CD4-positive, alpha-beta T cell (primary cell): ENCODE measurements at regions not wholly inside any gene's neighbourhood (a gene's known extent, or its start where the extent isn't known, plus 50 kb on each side); places are given as distances from the start of the nearest gene placed in this dataset.

ENCODE experiments used
- ATAC-seq: fragments of 200-7000 bp; cut with Tn5 transposase; one replicate; pipeline ENCODE4 v1.10.0; 2022; ENCODE audit warnings: mild to moderate bottlenecking; ENCODE audit not compliant: poor library complexity
- CTCF ChIA-PET: fragments of 350-600 bp; sonication (Branson Sonifier 250); formaldehyde crosslinking; loops from one replicate; lab custom pipeline; 2021; ENCODE audit warnings: antibody characterized with exemption, inconsistent platforms; lab: Charles Lee
- POLR2A ChIA-PET: fragments of 350-600 bp; sonication (Branson Sonifier 250); formaldehyde crosslinking; loops from one replicate; lab custom pipeline; 2021; ENCODE audit warnings: antibody characterized with exemption, inconsistent platforms; lab: Charles Lee
- DNase-seq, 14 experiments: peaks; one replicate each; pipeline ENCODE4 v3.0.0-alpha.2; 2013 to 2020; ENCODE audit warnings: mixed read lengths in 2 of 14
- H3K27ac ChIP-seq, 2 donors: one replicate each; pipeline versions ENCODE4 v1.5.1 to v1.7.0; 2013; ENCODE audit warnings: low read length in 2 of 2, low read depth in 1 of 2, mild to moderate bottlenecking in 1 of 2
- H3K27me3 ChIP-seq, 2 experiments: 1 replicate in 1 of 2; 2 replicates in 1 of 2; pipeline versions ENCODE4 v1.6.1 to v1.7.0; 2013; ENCODE audit warnings: low read length in 2 of 2, control low read depth in 1 of 2, mild to moderate bottlenecking in 1 of 2, moderate library complexity in 1 of 2; ENCODE audit not compliant: insufficient read depth in 2 of 2, control insufficient read depth in 1 of 2
- H3K36me3 ChIP-seq: one replicate; pipeline ENCODE4 v1.6.1; 2013; ENCODE audit warnings: low read length, control low read depth; ENCODE audit not compliant: insufficient read depth
- H3K4me1 ChIP-seq: one replicate; pipeline ENCODE4 v1.6.1; 2013; ENCODE audit warnings: low read length, control low read depth; ENCODE audit not compliant: insufficient read depth
- H3K4me3 ChIP-seq: one replicate; pipeline ENCODE4 v1.5.1; 2013; ENCODE audit warnings: mild to moderate bottlenecking, low read length, moderate library complexity
- H3K9me3 ChIP-seq, 2 experiments: 1 replicate in 1 of 2; 2 replicates in 1 of 2; pipeline versions ENCODE4 v1.6.1 to v1.7.0; 2013; ENCODE audit warnings: low read length in 2 of 2, mild to moderate bottlenecking in 2 of 2, control low read depth in 1 of 2, moderate library complexity in 1 of 2; ENCODE audit not compliant: control insufficient read depth in 1 of 2, insufficient read depth in 1 of 2
- H3K27ac Mint-ChIP-seq: one replicate; pipeline ENCODE4 v1.8.0; 2020; ENCODE audit warnings: mixed read lengths
- H3K27me3 Mint-ChIP-seq: one replicate; pipeline ENCODE4 v1.8.0; 2021; ENCODE audit warnings: mixed read lengths
- H3K36me3 Mint-ChIP-seq: one replicate; pipeline ENCODE4 v1.8.0; 2021; ENCODE audit warnings: low read depth, mixed read lengths
- H3K4me1 Mint-ChIP-seq: one replicate; pipeline ENCODE4 v1.8.0; 2021; ENCODE audit warnings: low read depth, mixed read lengths
- H3K4me3 Mint-ChIP-seq: one replicate; pipeline ENCODE4 v1.8.0; 2020; ENCODE audit warnings: mild to moderate bottlenecking, mixed read lengths
- H3K9me3 Mint-ChIP-seq: one replicate; pipeline ENCODE4 v1.8.0; 2020; ENCODE audit warnings: mixed read lengths
- intact Hi-C, 2 experiments: fragments of 100-400 bp; cut with DNase I in 1 of 2; cut with micrococcal nuclease in 1 of 2; formaldehyde crosslinking; loops; one replicate each; pipeline versions ENCODE4 v1.15.1 to v1.9.0; 2023 to 2025; cut with DNase I, micrococcal nuclease
- TF ChIP-seq, protein P1 (sequence below): fragments of 200-600 bp; IDR thresholded peaks from one replicate; pipeline ENCODE4 v1.8.0; 2022; ENCODE audit warnings: antibody characterized with exemption, mild to moderate bottlenecking

- DNase-seq (no peak), ATAC-seq (no peak)
- Mint-ChIP-seq H3K9me3 (no peaks in the 10 kb centered on the region), H3K27ac (no peak overlapping the region), H3K36me3 (no peaks in the 10 kb centered on the region), H3K27me3 (peaks cover 4% of the 10 kb centered on the region), H3K4me1 (no peaks in the 10 kb centered on the region), H3K4me3 (no peak overlapping the region)
- POLR2A ChIA-PET = no interaction called here
- Histone ChIP-seq H3K4me3 (no peak overlapping the region), H3K36me3 (no peaks in the 10 kb centered on the region), H3K27ac (no peak overlapping the region), H3K4me1 (no peaks in the 10 kb centered on the region), H3K9me3 (peaks cover 0 to 6% of the 10 kb centered on the region in 2 experiments), H3K27me3 (no peaks in the 10 kb centered on the region)
- TF ChIP-seq, protein P1, sequence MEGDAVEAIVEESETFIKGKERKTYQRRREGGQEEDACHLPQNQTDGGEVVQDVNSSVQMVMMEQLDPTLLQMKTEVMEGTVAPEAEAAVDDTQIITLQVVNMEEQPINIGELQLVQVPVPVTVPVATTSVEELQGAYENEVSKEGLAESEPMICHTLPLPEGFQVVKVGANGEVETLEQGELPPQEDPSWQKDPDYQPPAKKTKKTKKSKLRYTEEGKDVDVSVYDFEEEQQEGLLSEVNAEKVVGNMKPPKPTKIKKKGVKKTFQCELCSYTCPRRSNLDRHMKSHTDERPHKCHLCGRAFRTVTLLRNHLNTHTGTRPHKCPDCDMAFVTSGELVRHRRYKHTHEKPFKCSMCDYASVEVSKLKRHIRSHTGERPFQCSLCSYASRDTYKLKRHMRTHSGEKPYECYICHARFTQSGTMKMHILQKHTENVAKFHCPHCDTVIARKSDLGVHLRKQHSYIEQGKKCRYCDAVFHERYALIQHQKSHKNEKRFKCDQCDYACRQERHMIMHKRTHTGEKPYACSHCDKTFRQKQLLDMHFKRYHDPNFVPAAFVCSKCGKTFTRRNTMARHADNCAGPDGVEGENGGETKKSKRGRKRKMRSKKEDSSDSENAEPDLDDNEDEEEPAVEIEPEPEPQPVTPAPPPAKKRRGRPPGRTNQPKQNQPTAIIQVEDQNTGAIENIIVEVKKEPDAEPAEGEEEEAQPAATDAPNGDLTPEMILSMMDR = no peak
- CTCF ChIA-PET = no interaction called here
- intact Hi-C loops = no loop called here
Observed at GRCh38 chr1:4402032-4402431, 252.4 kb upstream of the AJAP1 start.

- Histone ChIP-seq H3K4me1 (no peaks in the 10 kb centered on the region), H3K4me3 (no peak overlapping the region), H3K27ac (no peak overlapping the region), H3K27me3 (no peaks in the 10 kb centered on the region), H3K9me3 (peaks cover 0 to 3% of the 10 kb centered on the region in 2 experiments), H3K36me3 (no peaks in the 10 kb centered on the region)
- ChIA-PET POLR2A (no interaction called here), CTCF (no interaction called here)
- H3K9me3 Mint-ChIP-seq = no peaks in the 10 kb centered on the region
- DNase-seq = no peak
- intact Hi-C loops = no loop called here
- no peak for ATAC-seq
- H3K4me1 Mint-ChIP-seq = no peaks in the 10 kb centered on the region
- H3K27me3 Mint-ChIP-seq = peaks cover 4% of the 10 kb centered on the region
- no peaks in the 10 kb centered on the region for H3K36me3 Mint-ChIP-seq
- no peak overlapping the region for H3K27ac Mint-ChIP-seq
- TF ChIP-seq, protein P1 = no peak
- no peak overlapping the region for H3K4me3 Mint-ChIP-seq
Observed at GRCh38 chr1:4404854-4405590, 249.4 kb upstream of the AJAP1 start.

DNA sequence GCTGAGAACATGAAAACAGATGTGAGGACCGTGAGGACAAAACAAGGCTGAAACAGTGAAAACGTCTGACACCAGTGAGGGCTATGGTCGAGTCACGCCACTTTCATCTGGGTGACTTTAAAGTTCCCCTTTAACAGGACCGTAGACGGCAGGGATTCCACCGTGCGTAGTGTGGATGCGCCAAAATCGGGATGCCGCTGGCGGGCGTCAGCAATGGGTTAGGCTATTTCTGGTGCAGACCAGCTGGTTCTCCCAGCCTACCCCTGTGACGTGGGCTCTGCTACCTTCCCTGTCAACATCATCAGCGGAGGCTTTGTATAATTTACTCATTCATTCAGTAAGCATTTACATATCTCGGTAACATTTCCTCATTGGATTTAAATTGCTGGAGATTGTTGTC lies 246.6 kb upstream of the AJAP1 start:
- Mint-ChIP-seq H3K36me3 (no peaks in the 10 kb centered on the region), H3K4me3 (no peak overlapping the region), H3K4me1 (no peaks in the 10 kb centered on the region), H3K27ac (no peak overlapping the region), H3K27me3 (peaks cover 4% of the 10 kb centered on the region), H3K9me3 (no peaks in the 10 kb centered on the region)
- Histone ChIP-seq H3K9me3 (peaks cover 0 to 3% of the 10 kb centered on the region in 2 experiments), H3K27me3 (no peaks in the 10 kb centered on the region), H3K4me1 (no peaks in the 10 kb centered on the region), H3K4me3 (no peak overlapping the region), H3K27ac (no peak overlapping the region), H3K36me3 (no peaks in the 10 kb centered on the region)
- ChIA-PET POLR2A (no interaction called here), CTCF (no interaction called here)
- ATAC-seq = no peak
- intact Hi-C loops = no loop called here
- no peak for DNase-seq
- TF ChIP-seq, protein P1 = no peak
